HCT116 (cell line): ENCODE measurements at regions not wholly inside any gene's neighbourhood (a gene's known extent, or its start where the extent isn't known, plus 50 kb on each side); places are given as distances from the start of the nearest gene placed in this dataset.

Experiments
- ATAC-seq: fragments of 200-7000 bp; cut with Tn5 transposase; 2 replicates; pipeline ENCODE4 v1.9.1; 2020; ENCODE audit warnings: mild to moderate bottlenecking, moderate library complexity
- BruUV-seq: library from RNA; stranded (reverse); fragments of 400-500 nt; replicated peaks from 2 replicates; lab custom pipeline; 2021; lab: Mats Ljungman, UMichigan
- CTCF ChIA-PET: fragments of 300-600 bp; sonication (Branson Sonifier 250); formaldehyde crosslinking; loops from one replicate; lab custom pipeline; 2021; ENCODE audit warnings: antibody characterized with exemption; lab: Charles Lee
- POLR2A ChIA-PET: fragments of 300-600, 350-600 bp; sonication (Branson Sonifier 250); formaldehyde crosslinking; loops from one replicate; lab custom pipeline; 2021; ENCODE audit warnings: antibody characterized with exemption; lab: Charles Lee
- RAD21 ChIA-PET, 2 experiments: fragments of 300-600 bp; sonication (Branson Sonifier 250); formaldehyde crosslinking; loops; one replicate each; lab custom pipeline; 2023; ENCODE audit warnings: low total read pairs in 2 of 2; ENCODE audit not compliant: uncharacterized antibody in 2 of 2, unreplicated experiment in 2 of 2, low non-redundant PET in 1 of 2; lab: Charles Lee
- DNase-seq: peaks from one replicate; pipeline ENCODE4 v3.0.0-alpha.2; 2010; ENCODE audit warnings: low read depth, low spot score
- H2AFZ ChIP-seq: fragments of 200-600 bp; shearing (Covaris generic), sonication (generic); 2 replicates; pipeline ENCODE4 v1.6.1; 2017; ENCODE audit warnings: low read depth, mixed run types, mixed read lengths, antibody characterized with exemption, low read length; ENCODE audit not compliant: poor library complexity, severe bottlenecking
- H3K27ac ChIP-seq: 2 replicates; pipeline ENCODE4 v1.5.1; 2012; ENCODE audit warnings: low read depth, low read length
- H3K27me3 ChIP-seq: fragments of 200-600 bp; sonication (generic); 2 replicates; pipeline ENCODE4 v1.6.1; 2016; ENCODE audit warnings: mixed run types, low read length, mixed read lengths; ENCODE audit not compliant: insufficient read depth
- H3K36me3 ChIP-seq, 2 experiments: fragments of 200-500 bp in 1 of 2; fragments of 200-600 bp in 1 of 2; sonication (Bioruptor generic) in 1 of 2; sonication (generic) in 1 of 2; 2 replicates each; pipeline versions ENCODE4 v1.5.1 to v1.6.1; 2014 to 2016; ENCODE audit warnings: low read length in 2 of 2, inconsistent platforms in 1 of 2, mixed read lengths in 1 of 2, mixed run types in 1 of 2; ENCODE audit not compliant: insufficient read depth in 2 of 2, control insufficient read depth in 1 of 2
- H3K4me1 ChIP-seq, 2 experiments: fragments of 200-600 bp in 1 of 2; sonication (generic) in 1 of 2; 2 replicates each; pipeline versions ENCODE4 v1.5.1 to v1.6.1; 2012 to 2017; ENCODE audit warnings: low read length in 2 of 2, inconsistent platforms in 1 of 2, mild to moderate bottlenecking in 1 of 2, mixed read lengths in 1 of 2, mixed run types in 1 of 2, moderate library complexity in 1 of 2; ENCODE audit not compliant: insufficient read depth in 2 of 2, control insufficient read depth in 1 of 2
- H3K4me2 ChIP-seq: fragments of 200-600 bp; sonication (generic); 2 replicates; pipeline ENCODE4 v1.6.1; 2017; ENCODE audit warnings: mixed run types, low read length, mixed read lengths
- H3K4me3 ChIP-seq, 2 experiments: fragments of 200-600 bp in 1 of 2; sonication (generic) in 1 of 2; replicated peaks in 1 of 2; 2 replicates each; pipeline ENCODE4 v1.5.1; 2011 to 2016; ENCODE audit warnings: low read length in 2 of 2, control low read depth in 1 of 2, low read depth in 1 of 2, mild to moderate bottlenecking in 1 of 2, mixed read lengths in 1 of 2, mixed run types in 1 of 2
- H3K79me2 ChIP-seq: fragments of 200-600 bp; sonication (generic); 2 replicates; pipeline ENCODE4 v1.6.1; 2017; ENCODE audit warnings: mild to moderate bottlenecking, mixed run types, low read length, moderate library complexity, mixed read lengths; ENCODE audit not compliant: insufficient read depth
- H3K9ac ChIP-seq: fragments of 200-600 bp; sonication (generic); 2 replicates; pipeline ENCODE4 v1.6.1; 2016; ENCODE audit warnings: low read length, mixed read lengths
- H3K9me2 ChIP-seq: fragments of 200-600 bp; sonication (generic), shearing (Covaris generic); 2 replicates; pipeline ENCODE4 v1.6.1; 2017; ENCODE audit warnings: mixed run types, mild to moderate bottlenecking, moderate library complexity; ENCODE audit not compliant: insufficient read depth
- H3K9me3 ChIP-seq, 2 experiments: fragments of 200-500 bp in 1 of 2; fragments of 200-600 bp in 1 of 2; sonication (Bioruptor generic) in 1 of 2; sonication (generic) in 1 of 2; 2 replicates each; pipeline ENCODE4 v1.6.1; 2014 to 2017; ENCODE audit warnings: low read length in 2 of 2, mixed read lengths in 2 of 2, inconsistent platforms in 1 of 2, low read depth in 1 of 2, mild to moderate bottlenecking in 1 of 2, mixed run types in 1 of 2, moderate library complexity in 1 of 2; ENCODE audit not compliant: control insufficient read depth in 1 of 2, insufficient read depth in 1 of 2
- H4K20me1 ChIP-seq: fragments of 200-600 bp; sonication (generic), shearing (Covaris generic); 2 replicates; pipeline ENCODE4 v1.6.1; 2017; ENCODE audit warnings: mixed run types, mild to moderate bottlenecking, moderate library complexity; ENCODE audit not compliant: insufficient read depth
- CTCF ChIP-seq, 3 experiments: fragments of 200-600 bp in 1 of 3; sonication (generic) in 1 of 3; IDR thresholded peaks in 2 of 3; conservative IDR thresholded peaks in 1 of 3; 2 replicates each; pipeline ENCODE4 v1.5.1; 2012 to 2017; ENCODE audit warnings: low read depth in 2 of 3, low read length in 2 of 3, antibody characterized with exemption in 1 of 3, borderline replicate concordance in 1 of 3, control low read depth in 1 of 3, mild to moderate bottlenecking in 1 of 3, mixed read lengths in 1 of 3, mixed run types in 1 of 3, moderate library complexity in 1 of 3; ENCODE audit not compliant: insufficient read depth in 1 of 3
- POLR2AphosphoS5 ChIP-seq: IDR thresholded peaks from 2 replicates; pipeline ENCODE4 v1.6.1; 2011; ENCODE audit warnings: mild to moderate bottlenecking, low read depth, low read length, moderate library complexity
- RAD21 ChIP-seq: IDR thresholded peaks from 2 replicates; pipeline ENCODE4 v1.6.1; 2012; ENCODE audit warnings: low read depth, mild to moderate bottlenecking
- SP1 ChIP-seq: IDR thresholded peaks from 2 replicates; pipeline ENCODE4 v1.6.1; 2012; ENCODE audit warnings: low read depth
- SRF ChIP-seq: IDR thresholded peaks from 2 replicates; pipeline ENCODE4 v1.6.1; 2012; ENCODE audit warnings: low read depth
- TCF7L2 ChIP-seq: IDR thresholded peaks from 2 replicates; pipeline ENCODE4 v1.7.0; 2011; ENCODE audit warnings: borderline replicate concordance, inconsistent platforms; ENCODE audit not compliant: insufficient read depth, insufficient read length; ENCODE audit errors: extremely low read depth
- YY1 ChIP-seq: IDR thresholded peaks from 2 replicates; pipeline ENCODE4 v1.6.1; 2011; ENCODE audit warnings: low read length, low read depth, moderate library complexity, mild to moderate bottlenecking; ENCODE audit not compliant: insufficient replicate concordance; ENCODE audit errors: extremely low read depth
- ZBTB33 ChIP-seq: IDR thresholded peaks from 2 replicates; pipeline ENCODE4 v1.6.1; 2011; ENCODE audit warnings: mild to moderate bottlenecking, low read length, moderate library complexity; ENCODE audit not compliant: insufficient replicate concordance; ENCODE audit errors: extremely low read depth
- ZFX ChIP-seq: fragments of 450-650 bp; IDR thresholded peaks from 2 replicates; pipeline ENCODE4 v1.6.1; 2017
- ZNF274 ChIP-seq: fragments of 200-500 bp; sonication (Bioruptor generic); IDR thresholded peaks from 2 replicates; pipeline ENCODE4 v1.6.1; 2014; ENCODE audit warnings: mild to moderate bottlenecking, low read depth, low read length, inconsistent platforms
- intact Hi-C: fragments of 100-400 bp; cut with micrococcal nuclease; formaldehyde crosslinking; loops from 2 replicates; pipeline ENCODE4 v1.10.0; 2022

- BruUV-seq: no TSS peak
- ChIA-PET CTCF (no interaction called here), POLR2A (no interaction called here), RAD21 (no interaction called here)
- H4K20me1 ChIP-seq: no peaks in the 10 kb centered on the region
- no peaks in the 10 kb centered on the region for H3K9me2 ChIP-seq
- no peaks in the 10 kb centered on the region for H3K27me3 ChIP-seq
- ATAC-seq (no peak), DNase-seq (no peak)
- H3K36me3 ChIP-seq: no peaks in the 10 kb centered on the region
- no peak overlapping the region for H3K4me2 ChIP-seq
- H3K4me1 ChIP-seq: no peaks in the 10 kb centered on the region
- H3K9me3 ChIP-seq: peaks cover 10 to 19% of the 10 kb centered on the region in 2 experiments; a peak in 2 of 4 replicates
- intact Hi-C loops: no loop called here
- H3K27ac ChIP-seq: no peak overlapping the region
- TF ChIP-seq ZFX: no peak
- no peak for TF ChIP-seq TCF7L2
- TF ChIP-seq, all 23 proteins: peak for 0
- H3K4me3 ChIP-seq: no peak overlapping the region
- H3K9ac ChIP-seq: no peak overlapping the region
- no peak overlapping the region for H2AFZ ChIP-seq
- H3K79me2 ChIP-seq: no peaks in the 10 kb centered on the region
Measured at GRCh38 chr4:23220911-23221310, 528.2 kb downstream of the GBA3 start.

GRCh38 chr4:23219779-23220408 is 527.2 kb downstream of the GBA3 start:
- no peaks in the 10 kb centered on the region for H3K9me2 ChIP-seq
- no peak overlapping the region for H3K27ac ChIP-seq
- H3K4me1 ChIP-seq: no peaks in the 10 kb centered on the region
- no peaks in the 10 kb centered on the region for H3K27me3 ChIP-seq
- CTCF ChIA-PET: no interaction called here
- intact Hi-C loops: no loop called here
- H2AFZ ChIP-seq: no peak overlapping the region
- no peaks in the 10 kb centered on the region for H3K36me3 ChIP-seq
- no peak for ATAC-seq
- no peak overlapping the region for H3K9ac ChIP-seq
- POLR2A ChIA-PET: no interaction called here
- BruUV-seq: no TSS peak
- H3K9me3 ChIP-seq: peaks cover 10 to 19% of the 10 kb centered on the region in 2 experiments; a peak in 2 of 4 replicates
- H3K4me2 ChIP-seq: no peak overlapping the region
- DNase-seq: no peak
- H3K4me3 ChIP-seq: no peak overlapping the region
- H4K20me1 ChIP-seq: no peaks in the 10 kb centered on the region
- RAD21 ChIA-PET: no interaction called here
- TF ChIP-seq SRF (no peak), SP1 (no peak), RAD21 (no peak), YY1 (no peak), ZBTB33 (no peak), CTCF (IDR thresholded peaks at IDR 0.05 in 2 of 3, conservative IDR thresholded peaks at IDR 0.05 in 1 of 3; ENCODE audit: borderline replicate concordance in 1 of 3, insufficient read depth in 1 of 3, low read depth in 2 of 3, low read length in 2 of 3) (no peak), ZNF274 (no peak), POLR2AphosphoS5 (no peak)
- TF ChIP-seq, all 23 proteins: peak for 0
- no peaks in the 10 kb centered on the region for H3K79me2 ChIP-seq
